Stimulated activated CD4-positive, alpha-beta T cell treated with anti-CD3 and anti-CD28 coated beads, Interleukin-1b, Interleukin-23, amount 100 ng/mL, for 4 hours (primary cell): ENCODE measurements at regions not wholly inside any gene's neighbourhood (a gene's known extent, or its start where the extent isn't known, plus 50 kb on each side); places are given as distances from the start of the nearest gene placed in this dataset.
A peak's percentile ranks its signal among the peaks of the same experiment; 100 is the strongest.

Experiments
- DNase-seq, 2 donors: peaks; one replicate each; pipeline ENCODE4 v3.0.0-alpha.2; 2020; ENCODE audit warnings: low read depth in 2 of 2

DNA sequence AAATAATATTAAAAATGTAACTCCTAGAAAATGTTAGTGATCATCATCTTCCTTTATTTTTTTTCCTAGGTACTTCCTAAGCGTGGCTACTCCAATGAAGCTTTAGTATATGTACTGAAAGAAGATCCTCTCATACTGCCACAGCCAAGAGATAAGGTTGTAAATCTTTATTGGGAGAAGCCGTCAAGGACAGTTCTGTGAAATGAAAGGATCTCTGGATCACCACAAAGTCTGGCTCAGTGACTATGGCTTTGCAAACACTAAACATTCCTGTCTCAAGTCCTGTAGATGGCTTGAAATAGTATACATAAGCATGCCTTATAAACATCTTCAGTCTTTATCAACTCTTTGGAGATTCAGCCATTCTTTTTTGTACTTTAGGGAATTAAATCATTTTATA is 61.2 kb upstream of the DPH5 start:
- DNase-seq = no peak

DNA sequence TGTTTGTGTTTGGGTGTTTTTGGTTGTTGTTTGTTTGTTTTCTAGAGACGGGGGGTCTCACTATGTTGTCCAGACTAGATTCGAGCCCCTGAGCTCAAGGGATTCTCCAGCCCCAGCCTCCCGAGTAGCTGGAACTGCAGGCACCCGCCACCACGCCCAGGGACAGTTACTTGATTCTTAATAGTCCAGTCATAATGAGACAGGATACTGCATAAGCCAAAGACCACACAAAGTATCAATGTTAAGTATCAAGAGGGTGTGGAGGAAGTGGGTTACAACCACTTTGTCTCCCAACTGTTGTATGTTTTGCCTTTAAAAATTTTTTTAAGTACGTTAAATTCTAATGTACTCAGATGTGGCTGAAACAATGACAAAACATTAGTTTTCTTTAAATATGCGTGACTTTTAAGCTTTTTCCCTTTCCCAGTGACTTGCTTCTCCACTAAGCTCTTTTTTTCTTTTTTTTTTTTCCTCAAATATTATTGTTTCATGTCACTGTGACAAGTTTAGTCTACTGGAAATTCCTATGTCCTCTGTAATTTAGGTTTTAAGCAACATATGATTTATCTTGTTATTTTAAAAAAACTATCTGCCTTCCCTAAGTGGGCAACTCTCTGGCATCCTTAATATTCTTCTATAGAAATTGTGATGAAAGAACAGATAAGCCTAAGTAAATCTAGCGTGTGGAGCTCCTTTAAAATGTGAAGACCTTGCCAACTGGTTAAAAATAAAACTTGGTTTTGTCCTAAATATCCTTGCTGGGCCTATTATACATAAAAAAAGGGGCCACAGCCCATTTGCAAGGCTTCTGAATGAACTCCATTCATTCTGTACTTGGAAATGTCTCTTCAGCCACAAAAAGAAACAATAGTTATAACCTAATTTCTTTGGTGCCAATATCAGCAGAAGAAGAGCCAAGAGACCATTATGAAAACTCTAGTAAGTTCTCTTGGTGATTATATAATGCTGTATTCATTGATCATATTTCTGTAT is 56.2 kb upstream of the DPH5 start:
- peak in 1 of 2 donors; percentile 6 for DNase-seq

DNA sequence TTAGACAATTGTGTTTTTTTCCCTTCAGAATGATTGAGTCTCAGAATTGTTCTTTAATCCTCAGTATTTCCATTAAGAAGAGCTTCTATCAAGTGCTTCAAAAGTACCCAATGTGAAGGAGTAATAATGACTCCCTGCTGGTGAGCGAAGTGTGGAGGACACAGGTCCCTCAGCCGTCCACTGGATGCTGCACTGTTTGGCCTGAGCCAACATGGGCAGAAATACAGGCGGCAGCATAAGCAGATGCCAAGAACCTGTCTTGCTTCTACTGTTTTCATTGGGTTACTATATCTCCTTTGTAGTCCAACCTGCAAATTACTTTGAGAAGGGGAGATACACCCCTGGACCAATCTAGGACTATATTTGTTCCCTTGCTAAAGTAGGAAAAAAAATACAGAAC is 55.3 kb upstream of the DPH5 start:
- no peak for DNase-seq

DNA sequence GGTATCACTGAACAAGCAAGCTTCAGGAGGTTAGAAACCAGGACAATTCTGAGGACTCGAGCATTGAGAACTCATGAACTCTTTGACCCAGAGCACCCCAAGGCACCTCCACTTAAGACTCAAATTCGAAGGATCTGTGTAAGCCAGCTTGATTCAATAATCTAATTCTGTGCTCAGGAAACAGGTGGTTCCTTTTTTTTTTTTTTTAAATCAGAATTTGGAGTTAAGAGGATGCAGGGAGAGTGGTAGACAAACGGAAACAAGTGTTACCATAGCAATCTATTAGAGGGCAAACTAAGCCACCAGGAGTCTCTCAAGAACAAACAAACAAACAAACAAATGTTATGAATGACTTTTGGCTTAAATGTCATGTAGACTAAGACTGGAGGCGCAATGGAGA is 53.8 kb upstream of the DPH5 start:
- no peak for DNase-seq

DNA sequence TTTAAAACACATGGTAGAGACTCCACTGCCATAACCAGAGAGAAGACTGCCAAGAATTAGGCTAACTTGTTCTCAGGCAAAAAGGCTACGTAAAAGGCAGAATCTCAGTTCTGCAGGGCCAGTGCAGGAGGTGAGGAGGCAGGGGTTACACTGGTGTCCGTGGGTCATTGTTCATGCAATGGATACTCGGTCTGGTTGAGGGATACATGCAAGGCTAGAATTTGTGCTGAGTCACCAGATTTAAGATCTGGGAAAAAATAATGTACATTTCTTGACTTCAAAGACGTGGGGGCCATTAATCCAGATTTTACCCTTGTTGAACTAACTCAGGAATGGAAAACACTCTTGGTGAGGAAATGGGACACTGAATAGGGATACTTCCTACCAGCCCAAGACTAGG is 52.3 kb upstream of the DPH5 start:
- no peak for DNase-seq

DNA sequence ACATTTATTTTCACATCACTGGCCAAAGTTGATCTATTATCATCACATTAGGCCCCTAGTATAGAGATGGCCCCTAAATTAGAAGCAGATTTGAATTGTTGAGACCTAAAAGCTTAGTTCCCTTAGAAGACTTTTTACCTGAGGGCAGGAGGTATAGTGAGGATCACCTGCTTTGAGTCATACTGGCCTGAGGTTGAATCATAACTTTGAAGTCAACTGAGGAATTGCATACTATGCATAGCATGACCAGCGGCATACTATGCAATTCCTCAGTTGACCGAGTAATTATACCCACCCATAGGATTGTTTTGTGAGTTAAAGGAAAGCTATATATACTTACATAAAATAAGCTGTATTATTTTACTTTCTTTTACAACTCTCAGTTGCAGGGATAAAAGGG is 50.3 kb upstream of the DPH5 start:
- DNase-seq = no peak
